Head of caudate nucleus (tissue), 42 donors: ENCODE measurements at regions not wholly inside any gene's neighbourhood (a gene's known extent, or its start where the extent isn't known, plus 50 kb on each side); places are given as distances from the start of the nearest gene placed in this dataset.

ENCODE experiments used
- DNase-seq, 42 donors: peaks; one replicate each; pipeline versions ENCODE4 v3.0.0 to v3.0.0-alpha.2; 2020 to 2021; ENCODE audit warnings: mixed read lengths in 7 of 42
- intact Hi-C: fragments of 100-400 bp; cut with DNase I; formaldehyde crosslinking; loops from one replicate; pipeline ENCODE4 v1.15.0; 2022

- DNase-seq: no peak
These were observed 92.9 kb upstream of the PTPN3 start for GRCh38 chr9:109590966-109591365.

GRCh38 chr9:109591691-109592090 is 93.6 kb upstream of the PTPN3 start:
- no peak for DNase-seq
- intact Hi-C loops: no loop called here

More at GRCh38 chr9:109590966-109591365, 92.9 kb upstream of the PTPN3 start:
- intact Hi-C loops: no loop called here

GRCh38 chr9:109593612-109594011 is 95.5 kb upstream of the PTPN3 start:
- intact Hi-C loops: no loop called here
- DNase-seq: no peak

GRCh38 chr9:109597496-109597895 is 99.4 kb upstream of the PTPN3 start:
- DNase-seq: no peak
- intact Hi-C loops: no loop called here

GRCh38 chr9:109599131-109599530 is 101.0 kb upstream of the PTPN3 start:
- no peak for DNase-seq
- intact Hi-C loops: no loop called here

- intact Hi-C loops: no loop called here
These were observed 101.6 kb upstream of the PTPN3 start for GRCh38 chr9:109599711-109600110.

GRCh38 chr9:109600142-109600541 is 102.0 kb upstream of the PTPN3 start:
- intact Hi-C loops: no loop called here
- no peak for DNase-seq

More at GRCh38 chr9:109599711-109600110, 101.6 kb upstream of the PTPN3 start:
- no peak for DNase-seq

- DNase-seq: no peak
- intact Hi-C loops: no loop called here
These were observed 103.1 kb upstream of the PTPN3 start for GRCh38 chr9:109601181-109601580.

- intact Hi-C loops: no loop called here
- no peak for DNase-seq
These were observed 104.9 kb upstream of the PTPN3 start for GRCh38 chr9:109602987-109603386.

- intact Hi-C loops: no loop called here
- peak in 5 of 42 donors; percentile 8 to 39 (median 10) for DNase-seq
These were observed 106.0 kb upstream of the PTPN3 start for GRCh38 chr9:109604131-109604530.

- intact Hi-C loops: no loop called here
- no peak for DNase-seq
These were observed 106.7 kb upstream of the PTPN3 start for GRCh38 chr9:109604781-109605180.

GRCh38 chr9:109609060-109609459 is 111.0 kb upstream of the PTPN3 start:
- no peak for DNase-seq

GRCh38 chr9:109616571-109617120 is 118.5 kb upstream of the PTPN3 start:
- no peak for DNase-seq
- intact Hi-C loops: no loop called here

More at GRCh38 chr9:109609060-109609459, 111.0 kb upstream of the PTPN3 start:
- intact Hi-C loops: no loop called here

- intact Hi-C loops: no loop called here
- peak in 3 of 42 donors; percentile 14 to 43 (median 18) for DNase-seq
These were observed 121.2 kb upstream of the PTPN3 start for GRCh38 chr9:109619310-109619709.

GRCh38 chr9:109624143-109624542 is 126.0 kb upstream of the PTPN3 start:
- no peak for DNase-seq
- intact Hi-C loops: no loop called here

GRCh38 chr9:109624896-109625295 is 126.8 kb upstream of the PTPN3 start:
- no peak for DNase-seq
- intact Hi-C loops: no loop called here

GRCh38 chr9:109627042-109627441 is 128.9 kb upstream of the PTPN3 start:
- DNase-seq: peak in 36 of 42 donors; percentile 6 to 83 (median 41)
- intact Hi-C loops: no loop called here

GRCh38 chr9:109629615-109630014 is 131.5 kb upstream of the PTPN3 start:
- intact Hi-C loops: no loop called here
- DNase-seq: no peak

GRCh38 chr9:109632817-109633216 is 134.7 kb upstream of the PTPN3 start:
- DNase-seq: peak in 20 of 42 donors; percentile 2 to 78 (median 33)
- intact Hi-C loops: no loop called here

- intact Hi-C loops: loop anchor here (10.0 kb wide), 1 partner anchor 175 kb away; no protein-coding TSS in a partner anchor
- peak; percentile 53 to 91 (median 76) for DNase-seq
These were observed 140.1 kb upstream of the PALM2AKAP2 start for GRCh38 chr9:109639674-109640579.
